HG03342 (cell line): ENCODE measurements at regions not wholly inside any gene's neighbourhood (a gene's known extent, or its start where the extent isn't known, plus 50 kb on each side); places are given as distances from the start of the nearest gene placed in this dataset.
"Not testable (repeated sequence)": the region's sequence is repeated elsewhere in the genome, so short reads cannot be mapped to it uniquely, and the experiment has no call there.

Source experiments
- ATAC-seq: cut with Tn5 transposase; IDR thresholded peaks from one replicate; pipeline ENCODE4 v1.9.1; 2021; ENCODE audit warnings: mild to moderate bottlenecking, moderate library complexity; ENCODE audit not compliant: unreplicated experiment

DNA sequence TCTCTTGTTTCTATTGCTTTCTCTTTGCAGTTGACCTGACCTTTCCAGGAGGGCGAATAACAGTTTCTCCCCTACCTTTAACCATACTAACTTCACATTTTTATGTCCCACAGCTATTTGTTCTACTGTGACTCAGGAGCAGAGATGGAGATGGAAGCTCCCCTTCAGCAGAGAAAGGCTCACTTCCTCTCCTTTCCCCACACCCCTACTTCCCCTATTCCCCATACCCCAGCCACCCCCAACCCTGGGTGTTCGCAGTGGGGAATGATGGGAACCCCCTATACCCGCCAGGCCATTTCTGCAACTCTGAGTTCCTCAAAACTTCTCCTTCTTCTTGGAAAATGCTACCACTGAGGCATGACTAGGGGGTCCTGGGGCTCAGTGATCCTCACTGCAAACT lies 285.4 kb upstream of the MGAT5 start:
- ATAC-seq, result no peak

DNA sequence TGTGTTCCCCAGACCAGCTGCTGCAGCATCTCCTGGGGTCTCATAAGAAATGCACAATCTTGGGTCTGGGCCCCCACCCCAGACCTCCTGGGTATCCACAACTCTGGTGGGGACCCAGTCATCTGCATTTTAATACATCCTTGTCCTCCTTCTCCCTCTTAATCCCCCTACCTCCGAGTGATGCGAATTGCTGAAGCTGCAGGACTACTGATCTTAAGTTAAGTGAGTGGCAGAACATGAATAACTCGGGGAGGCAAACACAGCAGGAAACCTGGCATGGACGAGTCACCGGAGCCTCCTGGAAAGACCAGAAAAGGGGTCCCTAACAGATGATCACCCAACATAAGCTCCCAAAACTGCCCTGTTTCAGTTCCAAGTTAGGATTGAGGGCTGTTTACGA lies 283.2 kb upstream of the MGAT5 start:
- no peak for ATAC-seq

DNA sequence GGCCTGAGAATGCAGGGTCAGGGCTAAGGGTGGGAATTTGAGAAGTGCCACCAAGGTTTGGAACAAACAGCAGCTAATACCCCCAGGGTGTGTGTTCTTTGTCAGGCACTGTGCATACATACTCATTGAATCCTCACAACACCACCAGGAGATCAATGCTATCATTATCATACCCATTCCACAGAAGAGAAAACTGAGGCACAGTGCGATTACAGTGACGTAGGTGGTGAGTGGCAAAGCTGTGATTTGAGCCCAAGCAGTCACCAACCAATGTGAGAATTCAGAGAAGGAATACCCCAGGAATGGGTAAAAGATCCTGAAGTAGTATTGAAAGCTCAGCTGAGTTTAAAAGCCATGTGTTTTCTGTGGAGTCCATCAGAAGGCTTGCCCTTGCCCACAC lies 281.6 kb upstream of the MGAT5 start:
- no peak for ATAC-seq

DNA sequence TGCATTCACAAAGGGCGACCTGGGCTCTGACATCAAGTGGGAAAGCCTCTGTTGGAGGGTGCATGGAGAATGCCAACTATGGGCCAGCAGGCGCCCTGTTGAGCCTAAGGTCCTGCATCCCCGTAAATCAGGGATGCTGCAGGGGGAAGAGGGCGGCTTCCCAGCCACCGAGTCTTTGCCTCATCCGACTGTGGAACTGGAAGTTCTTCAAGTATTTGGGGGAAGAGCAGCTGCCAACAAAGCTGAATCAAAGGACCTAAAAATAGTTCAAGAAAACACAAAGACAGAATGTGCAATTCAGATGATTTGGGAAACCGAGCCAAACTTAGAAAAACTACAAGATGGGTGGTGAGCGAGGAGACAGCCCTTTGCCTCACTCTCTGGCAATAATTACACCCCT lies 281.1 kb upstream of the MGAT5 start:
- ATAC-seq, result no peak

DNA sequence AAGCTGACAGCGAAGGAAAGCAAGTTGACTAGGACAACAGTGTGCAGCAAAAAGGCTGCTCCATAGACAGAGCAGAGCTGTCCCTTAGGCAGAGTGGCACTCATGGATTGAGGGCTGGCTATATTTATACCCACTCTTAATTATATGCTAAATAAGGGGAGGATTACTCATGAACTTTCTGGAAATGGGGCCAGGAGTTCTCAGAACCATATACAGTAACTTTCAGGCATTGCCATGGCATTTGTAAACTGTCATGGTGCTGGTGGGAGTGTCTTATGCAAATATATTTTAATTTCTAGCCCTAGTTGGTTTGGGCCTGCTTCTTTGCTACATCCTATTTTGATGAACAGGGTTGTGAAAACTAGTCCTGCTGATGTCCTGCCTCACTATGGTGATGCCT lies 279.5 kb upstream of the MGAT5 start:
- ATAC-seq, result no peak

DNA sequence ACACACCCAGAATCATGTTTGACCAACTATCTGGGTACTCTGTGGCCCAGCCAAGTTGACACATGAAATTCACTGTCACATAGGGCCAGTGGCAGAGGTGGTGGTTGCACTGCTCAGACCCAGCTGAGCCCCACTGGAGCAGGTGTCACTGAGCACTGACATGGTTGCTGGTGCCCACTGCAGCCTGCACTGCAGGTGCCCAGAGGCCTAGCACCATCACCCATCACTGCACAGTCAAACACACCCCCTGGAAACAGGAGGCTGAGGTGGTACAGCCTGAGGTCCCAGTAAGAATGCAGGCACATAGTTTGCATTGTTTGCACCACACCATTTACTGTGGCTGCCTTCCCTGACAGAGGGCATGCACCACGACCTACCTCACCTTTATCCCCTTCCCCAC lies 278.7 kb upstream of the MGAT5 start:
- ATAC-seq, result no peak

DNA sequence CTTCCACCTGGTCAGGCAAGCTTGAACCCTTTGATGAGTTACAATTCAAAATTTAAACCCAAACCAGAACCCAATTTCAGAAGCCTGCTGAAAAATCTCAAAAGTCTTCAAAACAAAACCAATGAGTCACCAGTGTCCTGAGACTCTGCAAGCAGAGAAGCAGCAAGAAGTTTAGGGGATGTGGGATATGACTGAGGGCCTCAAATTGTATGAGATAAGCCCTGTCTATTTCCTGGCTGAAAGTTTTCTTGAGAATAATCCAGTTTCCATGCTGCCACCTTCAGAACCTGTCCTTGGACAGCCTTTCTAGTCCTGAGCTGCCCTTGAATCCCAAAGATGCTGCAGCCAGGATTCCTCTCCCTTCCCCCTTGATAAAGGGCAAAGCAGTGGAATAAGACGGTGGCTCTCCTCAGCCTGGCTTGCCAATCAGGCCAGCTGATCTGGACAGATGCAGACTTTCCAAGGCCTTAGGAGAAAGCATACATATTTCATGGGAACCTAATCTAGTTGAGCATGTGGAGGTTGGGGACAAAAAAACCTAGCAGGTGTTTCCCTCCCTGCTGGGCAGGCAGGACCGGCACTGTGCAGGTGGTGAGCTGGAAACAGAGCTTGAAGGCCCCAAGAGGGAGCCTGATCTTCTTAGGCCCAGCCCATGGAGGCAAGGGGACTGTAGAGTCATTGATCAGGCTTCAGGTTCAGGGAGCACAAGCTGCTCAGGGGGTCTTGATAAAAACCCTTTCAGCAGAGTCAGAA lies 278.0 kb upstream of the MGAT5 start:
- ATAC-seq, result no peak

DNA sequence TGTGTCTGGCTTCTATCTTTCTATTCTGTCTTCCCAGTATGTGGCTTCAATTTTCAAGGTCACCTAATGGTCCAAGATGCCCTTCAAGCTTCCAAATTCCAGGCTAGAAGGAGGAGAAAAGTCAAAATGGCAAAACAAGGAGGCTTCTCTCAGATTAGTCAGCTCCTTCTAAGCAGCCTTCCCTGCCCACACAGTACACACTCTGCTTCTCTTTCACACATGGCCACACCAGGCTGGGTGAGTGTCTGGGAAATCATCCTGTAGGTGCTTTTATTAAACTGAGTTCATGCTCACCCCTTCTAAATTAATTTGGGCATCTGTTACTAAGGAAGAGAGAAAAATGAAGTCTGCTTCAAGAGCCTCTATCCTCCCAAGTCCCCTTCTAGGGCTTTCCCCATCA lies 277.2 kb upstream of the MGAT5 start:
- no peak for ATAC-seq

DNA sequence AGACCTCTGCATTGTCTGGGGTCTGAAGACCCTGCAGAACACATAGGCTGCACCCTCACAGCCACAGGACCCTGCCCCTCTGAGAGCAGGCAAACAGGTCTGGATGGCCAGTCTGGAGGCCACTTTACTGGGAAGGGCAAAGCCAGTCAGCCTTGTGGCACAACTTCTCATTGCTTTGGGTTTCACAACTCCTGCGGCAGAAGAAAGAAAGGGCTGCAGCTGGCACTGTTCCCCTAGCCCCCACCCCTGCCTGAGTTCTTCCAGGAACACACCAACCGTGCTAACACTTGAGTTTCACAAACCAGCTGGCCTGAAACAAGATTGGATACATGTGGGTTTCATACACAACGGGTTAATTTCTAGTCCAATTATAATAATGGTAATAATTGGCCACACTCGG lies 276.5 kb upstream of the MGAT5 start:
- no peak for ATAC-seq

DNA sequence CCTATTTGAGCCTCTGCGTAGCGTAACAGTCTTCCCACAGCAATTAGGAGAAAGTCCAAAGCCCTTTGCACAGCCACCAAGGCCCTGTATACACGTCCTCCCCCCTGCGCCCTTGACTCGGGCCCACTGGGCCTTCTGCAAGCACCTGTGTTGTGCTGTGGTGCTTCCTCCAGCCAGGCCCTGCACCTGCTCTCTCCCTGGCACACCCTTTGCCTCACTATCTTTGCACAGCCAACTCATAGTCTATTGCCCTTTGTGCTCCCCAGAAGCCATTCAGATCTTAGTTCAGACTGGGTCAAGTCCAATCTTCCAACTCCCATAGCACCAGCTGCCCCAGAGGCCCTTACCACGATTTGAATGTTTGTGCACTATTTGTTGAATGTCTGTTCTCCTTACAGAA lies 271.6 kb upstream of the MGAT5 start:
- ATAC-seq, result no peak

DNA sequence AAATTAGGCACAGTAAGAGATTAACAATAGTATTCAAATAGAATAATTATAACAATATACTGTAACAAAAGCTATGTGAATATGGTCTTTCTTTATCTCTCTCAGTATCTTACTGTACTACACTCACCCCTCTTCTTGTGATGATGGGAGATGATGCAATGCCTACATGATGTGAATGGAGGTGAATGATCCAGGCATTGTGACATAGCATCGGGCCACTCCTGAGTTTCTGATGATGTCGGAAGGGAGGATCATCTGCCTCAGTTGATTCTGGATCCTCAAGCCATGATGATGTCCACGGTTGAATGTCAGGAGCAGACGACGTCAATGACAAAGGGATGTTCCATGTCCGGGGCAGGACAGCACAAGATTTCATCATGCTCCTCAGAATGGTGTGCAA lies 268.3 kb upstream of the MGAT5 start:
- no peak for ATAC-seq

DNA sequence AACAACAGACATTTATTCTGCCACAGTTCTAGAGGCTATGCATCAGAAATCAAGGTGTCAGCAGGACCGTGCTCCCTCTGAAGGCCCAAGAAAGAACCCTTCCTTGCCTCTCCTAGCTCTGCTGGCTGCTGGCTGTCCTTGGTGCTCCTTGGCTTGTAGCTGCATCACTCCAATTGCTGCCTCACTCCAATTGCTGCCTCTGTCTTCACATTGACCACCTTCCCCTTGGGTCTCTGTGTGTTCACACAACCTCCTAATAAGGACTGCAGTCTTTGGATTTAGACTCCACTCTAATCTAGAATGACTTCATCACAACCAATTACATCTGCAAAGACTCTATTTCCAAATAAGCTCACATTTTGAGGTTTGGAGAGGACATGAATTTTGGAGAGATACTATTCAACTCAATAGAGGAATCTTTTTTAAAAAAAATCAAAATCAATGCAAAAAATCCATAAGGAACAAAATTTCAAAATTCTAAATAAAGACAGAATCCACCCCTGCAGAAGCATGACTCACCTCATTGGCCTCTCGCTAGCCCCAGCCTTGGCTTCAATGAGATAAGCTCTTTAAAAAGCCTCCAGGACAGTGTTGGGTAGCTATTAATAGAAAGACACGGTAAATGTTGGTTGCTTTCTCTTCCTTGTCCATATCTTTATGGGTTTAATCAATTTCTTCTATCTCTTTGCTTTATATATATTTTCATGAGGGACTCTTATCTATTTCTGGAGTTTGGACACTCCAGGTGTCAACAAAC lies 267.6 kb upstream of the MGAT5 start:
- no peak for ATAC-seq

DNA sequence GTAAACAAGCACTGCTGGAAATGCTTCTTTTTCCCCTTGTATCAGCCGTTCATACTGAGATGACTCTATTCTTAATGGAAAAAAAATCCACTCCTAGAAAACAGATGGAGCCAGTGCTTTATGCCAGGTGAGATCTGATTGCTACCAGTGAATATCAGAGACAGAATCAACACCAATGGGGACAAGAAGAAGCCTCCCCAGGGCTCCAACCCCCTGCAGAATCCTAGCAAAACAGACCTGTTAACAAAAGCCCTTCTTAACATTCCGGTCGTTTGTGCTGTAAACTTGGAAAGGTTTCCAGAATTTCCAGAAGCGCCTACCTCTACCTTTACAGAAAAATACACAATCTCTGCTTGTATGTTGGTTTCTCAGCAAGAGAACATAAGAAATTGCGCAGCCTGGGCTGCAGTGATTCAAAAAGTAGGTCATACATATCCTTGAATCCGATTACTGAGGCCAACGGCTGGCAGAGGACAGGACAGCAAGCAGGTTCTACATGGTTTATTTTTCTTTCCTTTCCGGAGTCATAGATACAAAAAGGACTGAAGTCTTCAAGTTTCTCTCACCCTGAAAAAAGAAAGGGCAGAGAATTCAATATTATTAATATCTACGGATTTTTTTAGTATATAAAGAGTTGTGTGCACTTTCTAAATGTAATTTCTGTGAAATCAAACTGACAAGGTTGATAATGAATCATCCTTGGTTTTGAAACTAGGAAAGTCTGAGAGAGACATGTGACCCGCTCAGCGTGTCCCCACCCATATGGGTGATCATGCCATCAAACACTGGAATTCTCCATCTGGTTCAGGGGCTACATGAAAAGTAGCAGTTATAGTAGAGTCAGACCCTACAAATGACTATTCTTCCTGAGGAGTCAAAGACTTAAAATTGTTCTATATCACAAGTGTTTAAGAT lies 266.7 kb upstream of the MGAT5 start:
- no peak for ATAC-seq

DNA sequence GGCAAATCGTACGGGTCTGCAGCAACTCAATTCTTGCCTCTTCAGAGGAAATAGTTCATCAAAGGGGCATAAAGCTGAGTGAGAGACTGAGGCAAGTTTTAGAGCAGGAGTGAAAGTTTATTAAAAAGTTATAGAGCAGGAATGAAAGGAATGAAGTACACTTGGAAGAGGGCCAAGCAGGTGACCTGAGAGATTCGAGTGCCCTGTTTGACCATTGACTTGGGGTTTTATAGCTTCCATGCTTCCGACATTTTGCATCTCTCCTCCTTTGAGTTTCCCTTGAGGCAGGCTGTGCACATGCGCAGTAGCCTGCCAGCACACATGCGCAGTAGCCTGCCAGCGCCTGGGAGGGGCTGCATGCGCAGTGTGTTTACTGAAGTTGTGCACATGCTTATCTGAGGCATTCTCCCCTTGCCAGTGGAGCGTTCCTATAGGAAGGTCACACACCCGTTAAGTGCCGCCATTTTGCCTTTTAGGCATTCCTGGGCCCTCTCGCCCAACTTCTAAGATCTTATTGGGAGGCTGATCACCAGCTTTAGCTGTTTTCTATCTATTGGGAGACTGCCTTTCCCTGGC lies 265.5 kb upstream of the MGAT5 start:
- no peak for ATAC-seq

DNA sequence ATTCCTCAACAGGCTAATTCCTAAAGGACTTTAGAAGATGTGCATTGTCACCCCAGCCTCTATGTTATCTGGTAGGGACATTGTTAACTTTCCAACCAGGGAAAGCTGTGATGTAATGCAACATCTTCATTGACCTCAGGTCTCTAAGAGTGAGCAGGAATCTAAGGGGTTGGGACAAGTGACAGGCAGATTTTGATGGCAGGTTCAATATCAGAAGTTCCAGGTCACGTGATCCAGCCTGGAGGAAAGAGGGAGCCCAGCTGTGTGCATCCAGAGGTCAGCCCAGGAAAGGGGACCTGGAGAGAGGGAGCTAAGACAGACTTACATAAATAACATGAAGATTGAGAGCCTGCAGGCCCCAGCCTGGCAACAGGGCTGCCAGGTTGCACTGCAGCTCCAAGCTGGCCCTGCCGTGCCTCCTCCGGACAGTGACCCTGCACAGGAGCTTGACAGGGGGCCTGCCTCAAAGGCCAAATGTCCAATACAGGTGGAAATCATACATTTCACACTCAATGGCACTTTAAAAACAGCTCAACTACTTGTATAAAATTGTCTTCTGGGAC lies 262.2 kb upstream of the MGAT5 start:
- no peak for ATAC-seq

DNA sequence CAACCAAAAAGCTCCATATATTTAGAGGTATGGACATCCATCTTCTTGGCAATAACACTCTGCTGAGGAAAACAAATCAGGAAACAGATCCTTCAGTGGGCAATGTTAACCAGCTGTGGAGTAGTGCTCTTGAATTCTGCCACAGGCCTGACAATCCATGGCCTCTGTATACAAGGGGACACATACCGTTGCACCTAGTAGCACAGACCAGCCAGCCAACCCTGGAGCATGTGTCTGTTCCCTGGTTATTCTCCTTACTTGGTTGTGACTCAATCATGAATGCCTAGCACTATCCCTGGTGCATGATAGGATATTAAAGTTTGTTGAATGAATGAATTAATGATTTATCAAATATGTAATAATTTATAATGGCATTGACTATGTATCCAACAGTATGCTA lies 261.4 kb upstream of the MGAT5 start:
- ATAC-seq, result no peak

DNA sequence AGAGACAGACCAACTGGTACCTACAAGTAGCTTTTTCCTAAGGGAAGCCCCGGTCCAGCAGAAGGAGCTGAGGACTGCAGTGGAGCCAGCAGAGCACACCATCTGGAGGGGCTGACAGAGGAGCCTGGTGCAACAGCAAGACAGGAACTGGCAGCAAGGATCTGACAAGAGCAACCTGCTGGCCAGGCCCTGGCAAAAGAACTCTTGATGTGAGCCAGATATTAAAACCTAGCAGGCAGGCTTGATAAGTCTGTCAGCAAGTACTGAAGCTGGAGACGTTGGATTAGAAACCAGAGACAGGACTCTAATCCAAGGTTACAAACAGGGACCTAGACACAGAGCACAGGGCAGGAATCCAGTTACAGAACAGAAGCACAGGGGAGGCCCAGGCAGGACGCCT lies 260.7 kb upstream of the MGAT5 start:
- ATAC-seq, result no peak

DNA sequence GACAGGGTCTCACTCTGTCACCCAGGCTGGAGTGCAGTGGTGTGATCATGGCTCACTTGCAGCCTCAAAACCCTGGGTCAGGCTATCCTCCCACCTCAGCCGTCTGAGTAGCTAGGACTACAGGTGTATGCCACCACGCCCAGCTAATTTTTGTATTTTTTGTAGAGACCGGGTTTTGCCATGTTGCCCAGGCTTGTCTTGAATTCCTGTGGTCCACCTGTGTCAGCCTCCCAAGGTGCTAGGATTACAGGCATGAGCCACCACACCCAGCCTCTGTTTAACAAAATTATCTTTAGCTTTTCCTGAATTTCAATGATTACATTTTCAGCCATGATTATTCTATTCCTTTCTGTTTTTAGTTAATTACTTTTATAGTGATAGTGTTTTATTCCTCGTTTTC lies 255.1 kb upstream of the MGAT5 start:
- not testable (repeated sequence) for ATAC-seq

DNA sequence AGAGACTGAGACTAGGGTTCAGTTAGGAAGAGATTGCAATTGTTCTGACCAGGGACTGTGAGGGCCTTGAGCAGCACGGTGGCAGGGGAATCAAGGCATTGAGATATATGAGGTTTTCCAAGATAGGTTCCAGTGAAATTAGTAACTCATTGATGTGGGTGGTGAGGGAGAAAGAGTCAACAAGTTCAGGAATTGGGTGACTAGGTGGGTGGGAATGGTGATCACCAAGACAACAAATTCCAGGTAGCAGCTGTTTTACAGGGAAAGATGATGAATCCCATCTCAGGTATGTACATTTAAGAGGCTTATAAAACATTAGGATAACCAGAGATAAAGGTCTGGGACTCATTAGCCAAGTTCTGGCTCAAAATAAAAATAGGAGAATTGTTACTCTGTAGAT lies 251.5 kb upstream of the MGAT5 start:
- no peak for ATAC-seq

DNA sequence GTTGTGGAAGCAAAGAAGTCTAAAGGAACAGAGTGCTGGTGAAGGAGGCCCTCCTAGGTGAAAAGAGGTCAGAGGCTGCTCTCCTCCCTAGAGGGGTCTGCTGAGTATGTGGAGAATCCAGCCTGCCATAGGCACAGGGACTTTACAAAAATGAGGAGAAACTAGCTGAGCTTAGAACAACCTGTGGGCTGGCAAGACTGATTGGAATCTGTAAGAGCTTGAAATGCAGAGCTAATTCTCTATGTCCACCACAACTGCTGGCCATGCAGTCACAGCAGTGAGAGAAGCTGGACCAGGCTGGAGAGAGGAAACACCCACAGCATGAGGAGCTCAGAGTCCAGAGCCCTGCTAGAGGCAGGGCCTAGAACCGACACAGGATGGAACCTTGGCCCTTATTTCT lies 251.0 kb upstream of the MGAT5 start:
- no peak for ATAC-seq

DNA sequence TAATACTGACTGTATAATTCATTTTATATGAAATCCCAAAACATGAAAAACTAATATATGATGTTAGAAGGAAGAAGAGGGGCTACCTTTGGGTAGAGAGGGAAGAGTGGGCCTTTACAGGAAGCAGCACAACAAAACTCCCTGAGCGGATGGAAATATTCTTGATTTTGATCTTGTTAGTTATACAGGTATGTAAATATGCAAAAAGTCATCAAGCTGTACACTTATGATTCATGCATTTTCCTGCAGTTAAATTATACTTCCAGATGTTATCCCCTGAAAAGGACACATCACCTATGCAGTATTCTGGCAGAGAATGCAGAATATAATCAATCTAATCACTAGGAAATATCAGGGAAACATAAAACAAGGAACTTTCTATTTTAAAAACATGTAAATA lies 249.4 kb upstream of the MGAT5 start:
- ATAC-seq, result no peak
